Lower leg skin (tissue), 3 donors: ENCODE measurements at regions not wholly inside any gene's neighbourhood (a gene's known extent, or its start where the extent isn't known, plus 50 kb on each side); places are given as distances from the start of the nearest gene placed in this dataset.

ENCODE experiments used
- CTCF ChIP-seq, 3 donors: fragments of 450-650 bp; IDR thresholded peaks; one replicate each; pipeline ENCODE4 v1.5.1; 2016; ENCODE audit warnings: antibody characterized with exemption in 3 of 3, mild to moderate bottlenecking in 3 of 3, moderate library complexity in 2 of 3
- POLR2A ChIP-seq, 2 donors: fragments of 450-650 bp; IDR thresholded peaks; one replicate each; pipeline ENCODE4 v1.6.1; 2016 to 2017; ENCODE audit warnings: antibody characterized with exemption in 2 of 2, mild to moderate bottlenecking in 1 of 2, moderate library complexity in 1 of 2

DNA sequence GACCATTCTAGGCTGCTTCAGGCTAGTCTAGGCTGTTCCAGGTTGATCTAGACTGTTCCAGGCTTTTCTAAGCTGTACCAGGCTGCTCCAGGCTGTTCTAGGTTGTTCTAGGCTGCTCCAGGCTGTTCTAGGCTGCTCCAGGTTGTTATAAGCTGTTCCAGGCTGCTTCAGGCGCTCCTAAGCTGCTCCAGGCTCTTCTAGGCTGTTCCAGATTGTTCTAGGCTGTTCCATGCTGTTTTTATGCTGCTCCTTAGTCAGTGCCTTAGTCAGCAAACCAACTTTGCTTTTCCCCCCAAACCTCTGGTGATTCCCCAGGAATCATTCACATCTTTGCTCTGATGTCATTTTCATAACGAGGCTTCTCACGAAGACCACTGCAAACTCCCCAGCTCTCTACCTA lies 171.4 kb upstream of the GALNT2 start:
- TF ChIP-seq CTCF (IDR thresholded peaks at IDR 0.05), result no peak
- no peak for TF ChIP-seq POLR2A (IDR thresholded peaks at IDR 0.05)
